K562 (cell line): ENCODE measurements at regions not wholly inside any gene's neighbourhood (a gene's known extent, or its start where the extent isn't known, plus 50 kb on each side); places are given as distances from the start of the nearest gene placed in this dataset.

ENCODE experiments used
- CBX5 ChIP-seq: IDR thresholded peaks from 2 replicates; pipeline ENCODE4 v1.6.1; 2014; ENCODE audit warnings: low read depth, borderline replicate concordance
- CTCF ChIP-seq, 3 experiments: IDR thresholded peaks in 2 of 3; conservative IDR thresholded peaks in 1 of 3; 2 replicates each; pipeline ENCODE4 v1.5.1; 2011 to 2012; ENCODE audit warnings: low read length in 3 of 3, mild to moderate bottlenecking in 3 of 3, control low read depth in 2 of 3, improper control_type of control experiment in 1 of 3, inconsistent platforms in 1 of 3, low read depth in 1 of 3, mixed read lengths in 1 of 3, moderate library complexity in 1 of 3; ENCODE audit not compliant: insufficient read depth in 2 of 3
- E2F8 ChIP-seq: fragments of 450-650 bp; IDR thresholded peaks from 2 replicates; pipeline ENCODE4 v1.7.1; 2018; ENCODE audit warnings: mild to moderate bottlenecking, low read depth; ENCODE audit not compliant: partially characterized antibody
- HDGF ChIP-seq: fragments of 450-650 bp; IDR thresholded peaks from 2 replicates; pipeline ENCODE4 v1.6.1; 2016
- KAT7 ChIP-seq: sonication (generic); formaldehyde crosslinking; IDR thresholded peaks from 2 replicates; pipeline ENCODE4 v1.8.0; 2022; ENCODE audit warnings: missing genetic modification reagents, mild to moderate bottlenecking, borderline replicate concordance
- NR4A1 ChIP-seq, 2 experiments: fragments of 250-450 bp in 1 of 2; fragments of 450-650 bp in 1 of 2; sonication (Bioruptor Pico) in 1 of 2; IDR thresholded peaks; 2 replicates each; pipeline versions ENCODE4 v1.4.0 to v1.6.1; 2016 to 2020; ENCODE audit warnings: mild to moderate bottlenecking in 2 of 2, missing compliant biosample characterization in 1 of 2, missing genetic modification characterization in 1 of 2, moderate library complexity in 1 of 2
- POLR2A ChIP-seq: fragments of 450-650 bp; conservative IDR thresholded peaks from 2 replicates; pipeline ENCODE4 v1.6.1; 2016
- TARDBP ChIP-seq: fragments of 450-650 bp; IDR thresholded peaks from 2 replicates; pipeline ENCODE4 v1.6.1; 2016
- TGIF2 ChIP-seq: sonication (generic); formaldehyde crosslinking; IDR thresholded peaks from 2 replicates; pipeline ENCODE4 v1.8.1; 2022; ENCODE audit warnings: mild to moderate bottlenecking, missing genetic modification reagents, moderate library complexity
- ZEB2 ChIP-seq: fragments of 450-650 bp; IDR thresholded peaks from 2 replicates; pipeline ENCODE4 v1.6.1; 2016
- ZNF263 ChIP-seq: sonication (generic); formaldehyde crosslinking; IDR thresholded peaks from 2 replicates; pipeline ENCODE4 v1.8.0; 2022; ENCODE audit warnings: mild to moderate bottlenecking, missing genetic modification reagents, borderline replicate concordance

- no peak for TF ChIP-seq CBX5
- TF ChIP-seq HDGF = no peak
- no peak for TF ChIP-seq CTCF (IDR thresholded peaks at IDR 0.05 in 2 of 3, conservative IDR thresholded peaks at IDR 0.05 in 1 of 3; ENCODE audit: insufficient read depth in 2 of 3, low read depth in 1 of 3, low read length in 3 of 3)
- TF ChIP-seq ZEB2 = no peak
- no peak for TF ChIP-seq TGIF2 (CRISPR knock-in tag)
- TF ChIP-seq ZNF263 (CRISPR knock-in tag) = no peak
- TF ChIP-seq NR4A1 (CRISPR knock-in tag; IDR thresholded peaks at IDR 0.05) = no peak
- TF ChIP-seq NR4A1 (tag; IDR thresholded peaks at IDR 0.05) = no peak
- no peak for TF ChIP-seq E2F8
- TF ChIP-seq KAT7 (CRISPR knock-in tag) = no peak
- TF ChIP-seq POLR2A = no peak
- TF ChIP-seq TARDBP = no peak
Measured at GRCh38 chrX:77223046-77223445, 224.1 kb upstream of the FGF16 start.
